Body of pancreas (tissue), 4 donors: ENCODE measurements at regions not wholly inside any gene's neighbourhood (a gene's known extent, or its start where the extent isn't known, plus 50 kb on each side); places are given as distances from the start of the nearest gene placed in this dataset.

ENCODE experiments used
- ATAC-seq: fragments of 150-250 bp; one replicate; pipeline ENCODE4 v1.9.1; 2016
- DNase-seq, 4 donors: peaks; one replicate each; pipeline ENCODE4 v3.0.0-alpha.2; 2019
- H3K27ac ChIP-seq, 4 donors: fragments of 200-600 bp; sonication (generic); 1 replicate in 3 of 4; 2 replicates in 1 of 4; pipeline versions ENCODE4 v1.5.1 to v1.6.1; 2016 to 2019; ENCODE audit warnings: mild to moderate bottlenecking in 1 of 4, mixed read lengths in 1 of 4, moderate library complexity in 1 of 4
- H3K27me3 ChIP-seq, 2 donors: fragments of 200-600 bp; sonication (generic); one replicate each; pipeline ENCODE4 v1.6.0; 2016; ENCODE audit warnings: mild to moderate bottlenecking in 1 of 2
- H3K36me3 ChIP-seq, 2 donors: fragments of 200-600 bp; sonication (generic); replicated peaks in 1 of 2; 2 replicates each; pipeline ENCODE4 v1.5.1; 2016; ENCODE audit warnings: low read depth in 2 of 2; ENCODE audit not compliant: insufficient read depth in 1 of 2
- H3K4me1 ChIP-seq: fragments of 200-600 bp; sonication (generic); one replicate; pipeline ENCODE4 v1.6.0; 2016
- H3K4me3 ChIP-seq, 2 donors: fragments of 200-600 bp; sonication (generic); 1 replicate in 1 of 2; 2 replicates in 1 of 2; pipeline ENCODE4 v1.5.1; 2016 to 2019
- H3K9me3 ChIP-seq, 3 donors: fragments of 200-600 bp; sonication (generic); 1 replicate in 2 of 3; 2 replicates in 1 of 3; pipeline ENCODE4 v1.5.1; 2016
- CTCF ChIP-seq, 7 experiments: fragments of 450-650 bp in 4 of 7; fragments of 200-600 bp in 3 of 7; sonication (generic) in 3 of 7; IDR thresholded peaks; one replicate each; pipeline ENCODE4 v1.5.1; 2016 to 2019; ENCODE audit warnings: antibody characterized with exemption in 7 of 7
- POLR2A ChIP-seq, 3 donors: fragments of 450-650 bp; IDR thresholded peaks; one replicate each; pipeline ENCODE4 v1.6.1; 2016; ENCODE audit warnings: antibody characterized with exemption in 3 of 3, mild to moderate bottlenecking in 2 of 3
- WGBS, 2 donors: methylation state at CpG; one replicate each; pipeline ENCODE4 v1.1.5; 2017; 5-methylcytosine and 5-hydroxymethylcytosine counted together
- intact Hi-C: fragments of 100-400 bp; cut with DNase I; formaldehyde crosslinking; loops from one replicate; pipeline ENCODE4 v1.15.1; 2023

GRCh38 chr5:159398936-159399335 lies 68.6 kb upstream of the IL12B start:
- DNase-seq: no peak
- intact Hi-C loops: no loop called here
- no peaks in the 10 kb centered on the region for H3K9me3 ChIP-seq
- H3K27me3 ChIP-seq: no peaks in the 10 kb centered on the region
- H3K4me3 ChIP-seq: no peak overlapping the region
- ATAC-seq: no peak
- no peaks in the 10 kb centered on the region for H3K4me1 ChIP-seq
- no peak overlapping the region for H3K27ac ChIP-seq
- no peaks in the 10 kb centered on the region for H3K36me3 ChIP-seq
- TF ChIP-seq POLR2A (IDR thresholded peaks at IDR 0.05): no peak
- no peak for TF ChIP-seq CTCF (IDR thresholded peaks at IDR 0.05)
- 48 to 49% methylated on average over 3 of the region's 3 CpGs for WGBS, 2 donors

- no peak for DNase-seq
- Histone ChIP-seq H3K4me3 (no peak overlapping the region), H3K36me3 (no peaks in the 10 kb centered on the region), H3K4me1 (no peaks in the 10 kb centered on the region), H3K27me3 (no peaks in the 10 kb centered on the region), H3K27ac (no peak overlapping the region), H3K9me3 (no peaks in the 10 kb centered on the region)
- WGBS, 2 donors: 43 to 70% methylated on average over 3 of the region's 3 CpGs
- TF ChIP-seq CTCF (IDR thresholded peaks at IDR 0.05): no peak
- no peak for TF ChIP-seq POLR2A (IDR thresholded peaks at IDR 0.05)
- intact Hi-C loops: no loop called here
- ATAC-seq: no peak
Measured at GRCh38 chr5:159400476-159400875, 70.2 kb upstream of the IL12B start.

DNA sequence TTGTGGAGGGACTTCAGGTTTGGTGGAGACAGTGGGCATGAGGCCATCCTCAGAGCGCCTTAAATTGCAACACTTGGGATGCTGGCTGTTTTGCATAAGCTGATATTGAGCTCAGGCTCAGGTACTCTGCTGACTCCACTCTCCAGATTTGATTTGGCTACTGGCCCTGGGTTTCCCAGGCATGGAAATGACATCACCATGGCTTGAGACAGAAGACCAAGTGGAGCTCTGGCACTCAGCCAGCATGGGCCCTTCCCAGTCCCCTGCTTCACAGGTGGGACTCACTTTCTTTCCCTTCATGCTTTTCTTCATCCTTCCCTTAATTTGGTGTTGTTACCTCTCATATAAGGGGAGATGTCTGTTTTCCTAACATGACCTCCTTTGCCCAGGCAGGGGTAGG lies 72.0 kb upstream of the IL12B start:
- no peaks in the 10 kb centered on the region for H3K9me3 ChIP-seq
- no peak for TF ChIP-seq CTCF (IDR thresholded peaks at IDR 0.05)
- DNase-seq: peak; percentile 7 to 25 (median 18)

GRCh38 chr5:159402856-159403255 lies 72.6 kb upstream of the IL12B start:
- intact Hi-C loops: no loop called here
- Histone ChIP-seq H3K9me3 (no peaks in the 10 kb centered on the region), H3K27ac (no peak overlapping the region), H3K27me3 (no peaks in the 10 kb centered on the region), H3K4me1 (no peaks in the 10 kb centered on the region), H3K36me3 (no peaks in the 10 kb centered on the region), H3K4me3 (no peak overlapping the region)
- TF ChIP-seq CTCF (IDR thresholded peaks at IDR 0.05) (no peak), POLR2A (IDR thresholded peaks at IDR 0.05) (no peak)
- no peak for ATAC-seq
- no peak for DNase-seq
- WGBS, 2 donors: 86% methylated on average over 5 of the region's 5 CpGs

More for the DNA sequence above, 72.0 kb upstream of the IL12B start:
- WGBS, 2 donors: 67 to 70% methylated on average over 1 of the region's 1 CpG
- no peak overlapping the region for H3K4me3 ChIP-seq
- H3K27ac ChIP-seq: no peak overlapping the region
- no peaks in the 10 kb centered on the region for H3K4me1 ChIP-seq
- ATAC-seq: no peak
- no peaks in the 10 kb centered on the region for H3K27me3 ChIP-seq
- no peaks in the 10 kb centered on the region for H3K36me3 ChIP-seq
- intact Hi-C loops: no loop called here

GRCh38 chr5:159403906-159404681 lies 73.8 kb upstream of the IL12B start:
- Histone ChIP-seq H3K4me3 (no peak overlapping the region), H3K9me3 (no peaks in the 10 kb centered on the region), H3K36me3 (no peaks in the 10 kb centered on the region), H3K4me1 (no peaks in the 10 kb centered on the region), H3K27ac (peak overlapping the region in 1 of 4 donors; percentile 10), H3K27me3 (no peaks in the 10 kb centered on the region)
- TF ChIP-seq CTCF (IDR thresholded peaks at IDR 0.05): no peak
- TF ChIP-seq POLR2A (IDR thresholded peaks at IDR 0.05): no peak
- intact Hi-C loops: no loop called here
- ATAC-seq (peak; percentile 38), DNase-seq (peak in 1 of 4 donors; percentile 8)
- 33 to 38% methylated on average over 6 of the region's 6 CpGs for WGBS, 2 donors
